IPS DF 6.9 (cell line): ENCODE measurements at regions not wholly inside any gene's neighbourhood (a gene's known extent, or its start where the extent isn't known, plus 50 kb on each side); places are given as distances from the start of the nearest gene placed in this dataset.

Experiments used
- DNase-seq: peaks from one replicate; pipeline ENCODE4 v3.0.0-alpha.2; 2013; ENCODE audit warnings: low read depth, low spot score
- H3K27ac ChIP-seq: one replicate; pipeline ENCODE4 v1.5.1; 2013; ENCODE audit warnings: low read length, control low read depth
- H3K27me3 ChIP-seq: 2 replicates; pipeline ENCODE4 v1.6.1; 2013; ENCODE audit warnings: mild to moderate bottlenecking, low read length; ENCODE audit not compliant: control insufficient read depth, insufficient read depth
- H3K36me3 ChIP-seq: 2 replicates; pipeline ENCODE4 v1.6.1; 2013; ENCODE audit warnings: low read length; ENCODE audit not compliant: control insufficient read depth, insufficient read depth
- H3K4me1 ChIP-seq: 2 replicates; pipeline ENCODE4 v1.6.1; 2013; ENCODE audit warnings: low read length; ENCODE audit not compliant: control insufficient read depth, insufficient read depth
- H3K4me3 ChIP-seq: 2 replicates; pipeline ENCODE4 v1.5.1; 2013; ENCODE audit warnings: mild to moderate bottlenecking, low read length
- H3K9me3 ChIP-seq: 2 replicates; pipeline ENCODE4 v1.6.1; 2013; ENCODE audit warnings: low read length, inconsistent platforms; ENCODE audit not compliant: control insufficient read depth, insufficient read depth
- WGBS: extraction: QIAGEN DNeasy Blood & Tissue Kit; methylation state at CpG from one replicate; pipeline ENCODE4 v1.1.7; 2013; ENCODE audit warnings: mixed read lengths, missing lambda C conversion rate; ENCODE audit not compliant: insufficient read length, insufficient coverage; 5-methylcytosine and 5-hydroxymethylcytosine counted together

DNA sequence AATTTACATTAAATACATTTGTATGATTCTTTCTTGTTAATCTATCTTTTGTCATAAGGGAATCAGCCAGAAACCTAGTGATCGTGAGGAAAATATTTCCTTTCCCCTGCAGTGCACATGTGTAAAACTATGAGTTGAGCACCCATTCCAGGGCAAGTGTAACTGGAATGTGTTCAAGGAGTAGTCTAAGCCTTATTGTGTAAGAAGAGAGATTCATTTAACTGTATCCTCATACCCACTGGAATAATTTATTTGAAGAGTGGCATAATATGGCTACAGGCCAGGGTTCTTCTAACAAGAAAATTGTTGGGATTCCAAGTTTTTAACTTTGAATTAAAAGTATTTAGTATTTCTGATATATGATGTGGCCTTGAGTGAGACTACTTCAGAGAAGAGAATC is 1692.7 kb downstream of the EFNA5 start:
- H3K4me1 ChIP-seq = no peaks in the 10 kb centered on the region
- no peak for DNase-seq
- no peaks in the 10 kb centered on the region for H3K9me3 ChIP-seq
- H3K27ac ChIP-seq = no peak overlapping the region
- H3K36me3 ChIP-seq = no peaks in the 10 kb centered on the region
- no CpG with 5 or more reads among the region's 1 CpG for WGBS
- no peak overlapping the region for H3K4me3 ChIP-seq
- H3K27me3 ChIP-seq = no peaks in the 10 kb centered on the region

DNA sequence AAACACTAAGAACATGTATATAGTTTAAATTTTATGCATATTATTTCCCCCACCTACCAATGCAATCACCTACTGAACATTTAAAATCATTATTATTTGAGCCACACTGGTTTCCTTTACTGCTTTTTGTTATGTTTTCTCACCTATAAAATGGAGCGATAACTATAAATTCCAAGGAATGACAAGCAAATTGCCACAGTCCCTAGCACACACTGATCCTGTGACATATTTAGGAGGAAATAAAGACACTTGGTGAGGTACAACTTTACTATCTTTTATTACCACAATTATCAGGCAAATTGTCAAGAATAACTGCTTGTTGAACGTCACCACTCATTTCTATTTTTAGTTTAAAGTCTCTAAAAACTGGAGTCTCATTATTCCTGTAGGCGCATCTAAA is 1693.6 kb downstream of the EFNA5 start:
- Histone ChIP-seq H3K27me3 (no peaks in the 10 kb centered on the region), H3K4me1 (no peaks in the 10 kb centered on the region), H3K36me3 (no peaks in the 10 kb centered on the region), H3K4me3 (no peak overlapping the region), H3K27ac (no peak overlapping the region), H3K9me3 (no peaks in the 10 kb centered on the region)
- DNase-seq = no peak
- no CpG with 5 or more reads among the region's 3 CpGs for WGBS

DNA sequence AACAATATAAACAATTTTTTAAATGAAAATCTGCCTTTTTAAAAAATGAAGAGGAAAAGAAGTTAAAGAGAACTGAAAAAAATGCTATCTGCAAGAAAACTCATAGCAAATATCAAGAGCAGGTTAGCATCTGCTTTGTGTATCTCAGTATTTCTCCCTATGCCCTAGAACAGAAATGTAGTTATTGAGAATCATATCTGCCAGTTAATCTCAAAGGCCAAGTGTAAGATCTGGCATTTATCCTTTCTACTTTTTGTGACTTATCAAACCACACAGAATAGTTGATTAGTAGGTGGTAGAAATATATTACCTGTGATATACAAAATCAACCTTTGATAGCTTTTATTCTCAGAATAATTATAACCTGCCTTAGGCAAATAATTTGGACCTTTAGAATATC is 1699.8 kb downstream of the EFNA5 start:
- Histone ChIP-seq H3K27me3 (no peaks in the 10 kb centered on the region), H3K27ac (no peak overlapping the region), H3K9me3 (no peaks in the 10 kb centered on the region), H3K4me1 (no peaks in the 10 kb centered on the region), H3K4me3 (no peak overlapping the region), H3K36me3 (no peaks in the 10 kb centered on the region)
- no peak for DNase-seq

DNA sequence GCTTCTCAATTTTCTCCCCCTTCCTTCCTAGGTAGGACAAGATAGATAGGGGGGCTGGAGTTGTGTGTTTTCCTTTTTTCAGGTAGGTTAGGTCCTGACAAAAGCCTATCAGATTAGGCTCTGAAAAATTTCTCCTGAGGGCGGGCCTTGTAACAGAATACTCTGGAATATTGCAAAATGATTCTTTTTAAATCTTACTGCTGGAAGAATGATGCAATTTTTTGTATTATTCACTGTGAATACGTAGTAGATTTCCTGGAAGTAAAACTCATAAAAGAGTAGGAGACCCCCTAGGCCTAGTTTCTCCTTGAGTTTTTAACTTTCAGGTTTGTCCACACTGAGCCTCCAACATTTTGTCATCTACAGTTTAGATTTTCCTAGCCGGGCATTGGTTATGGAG is 1701.8 kb downstream of the EFNA5 start:
- no peak for DNase-seq
- Histone ChIP-seq H3K27ac (no peak overlapping the region), H3K4me3 (no peak overlapping the region), H3K9me3 (no peaks in the 10 kb centered on the region), H3K27me3 (no peaks in the 10 kb centered on the region), H3K4me1 (no peaks in the 10 kb centered on the region), H3K36me3 (no peaks in the 10 kb centered on the region)
- no CpG with 5 or more reads among the region's 3 CpGs for WGBS

DNA sequence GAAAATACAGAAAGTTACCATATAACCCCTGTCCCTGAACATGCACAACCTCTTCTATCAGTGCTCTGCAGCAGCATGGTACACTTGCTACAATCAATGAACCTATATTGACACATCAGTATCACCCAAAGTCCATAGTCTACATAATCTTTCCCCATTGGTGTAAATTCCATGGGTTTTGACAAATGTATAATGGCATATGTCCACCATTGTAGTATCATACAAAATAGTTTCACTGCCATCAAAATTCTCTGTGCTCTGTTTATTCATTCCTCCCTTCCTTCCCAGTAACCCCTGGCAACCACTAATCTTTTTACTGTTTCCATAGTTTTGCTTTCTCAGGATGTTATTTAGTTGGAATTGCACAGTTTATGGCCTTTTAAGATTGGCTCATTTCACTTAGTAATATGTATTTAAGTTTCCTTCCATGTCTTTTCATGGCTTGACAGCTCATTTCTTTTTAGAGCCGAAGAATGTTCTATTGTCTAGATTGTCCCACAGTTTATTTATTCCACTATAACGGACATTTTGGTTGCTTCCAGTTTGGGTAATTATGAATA is 1707.0 kb downstream of the EFNA5 start:
- no CpG with 5 or more reads among the region's 2 CpGs for WGBS
- DNase-seq = no peak
- Histone ChIP-seq H3K36me3 (no peaks in the 10 kb centered on the region), H3K27ac (no peak overlapping the region), H3K9me3 (no peaks in the 10 kb centered on the region), H3K27me3 (no peaks in the 10 kb centered on the region), H3K4me3 (no peak overlapping the region), H3K4me1 (no peaks in the 10 kb centered on the region)

DNA sequence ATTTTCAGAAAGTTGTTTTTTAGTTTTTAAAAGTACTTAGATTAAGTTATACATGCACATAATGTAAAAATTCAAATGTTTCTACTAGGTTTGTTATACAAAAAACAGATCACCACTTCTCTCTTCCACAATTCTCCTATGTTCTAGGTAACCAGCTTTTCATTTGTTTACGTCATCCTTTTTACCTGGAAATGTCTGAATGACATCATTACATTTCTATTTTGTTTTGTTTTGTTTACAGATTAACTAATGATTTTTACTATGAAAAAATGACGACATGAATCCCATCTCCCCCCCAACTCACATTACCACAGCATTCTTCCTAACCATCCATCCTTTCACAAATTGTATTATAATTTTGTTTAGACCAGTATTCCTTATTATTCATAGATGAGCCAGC is 1709.2 kb downstream of the EFNA5 start:
- no peaks in the 10 kb centered on the region for H3K36me3 ChIP-seq
- no peaks in the 10 kb centered on the region for H3K27me3 ChIP-seq
- no peaks in the 10 kb centered on the region for H3K4me1 ChIP-seq
- H3K4me3 ChIP-seq = no peak overlapping the region
- no peak for DNase-seq
- no peak overlapping the region for H3K27ac ChIP-seq
- no peaks in the 10 kb centered on the region for H3K9me3 ChIP-seq
- no CpG with 5 or more reads among the region's 2 CpGs for WGBS

DNA sequence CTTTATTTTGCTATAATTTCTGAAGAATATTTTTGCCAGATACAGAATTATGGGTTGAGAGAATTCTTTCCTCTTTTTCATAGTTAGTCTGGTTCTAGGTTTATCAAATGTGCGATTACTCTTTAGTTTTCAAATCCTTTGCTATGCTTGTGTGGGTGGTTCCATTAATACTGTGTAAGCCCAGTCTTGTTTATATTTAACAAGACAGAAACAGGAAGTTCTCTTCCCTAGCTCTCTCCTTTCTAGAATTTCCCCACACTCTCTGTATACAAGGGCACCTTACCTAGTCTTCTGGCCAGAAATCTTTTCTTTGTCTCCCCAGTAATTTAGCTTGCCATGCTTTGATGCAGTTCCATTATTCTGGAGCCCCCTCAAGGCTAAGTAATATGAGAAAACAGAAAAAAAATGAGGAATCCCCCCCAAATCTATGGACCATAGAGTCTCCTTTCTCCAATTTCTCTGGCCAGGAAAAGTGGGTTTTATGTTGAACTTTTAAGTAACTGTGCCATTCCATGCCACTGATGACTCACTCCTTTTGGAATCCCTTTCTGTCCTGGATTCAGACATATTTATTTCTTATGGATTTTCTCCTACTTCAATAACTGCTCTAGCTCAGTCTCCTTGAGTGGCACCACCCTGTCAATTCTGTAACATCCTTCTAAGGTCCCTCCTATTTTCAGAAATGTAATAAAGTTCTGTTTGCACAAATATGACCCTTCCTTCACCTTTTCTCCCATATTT is 1714.1 kb downstream of the EFNA5 start:
- Histone ChIP-seq H3K27me3 (no peaks in the 10 kb centered on the region), H3K9me3 (no peaks in the 10 kb centered on the region), H3K27ac (no peak overlapping the region), H3K4me1 (no peaks in the 10 kb centered on the region), H3K36me3 (no peaks in the 10 kb centered on the region), H3K4me3 (no peak overlapping the region)
- no peak for DNase-seq
- no CpG with 5 or more reads among the region's 1 CpG for WGBS

DNA sequence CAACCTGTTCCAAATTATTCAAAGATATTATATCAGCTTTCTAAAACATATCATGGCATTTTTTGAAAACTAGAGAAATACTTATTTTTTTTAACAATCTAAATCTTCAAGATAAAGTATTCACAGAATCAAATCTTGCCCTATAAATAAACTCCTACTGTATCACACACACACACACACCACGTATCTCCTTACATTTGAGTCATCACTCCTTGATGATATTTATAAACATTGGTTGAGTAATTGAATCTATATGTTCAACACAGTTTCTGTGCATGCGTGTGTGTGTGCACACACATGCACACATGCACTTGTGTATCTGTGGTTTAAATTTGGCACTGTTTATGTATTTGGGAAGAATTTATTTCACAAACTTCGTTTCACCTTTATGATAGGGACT is 1716.4 kb downstream of the EFNA5 start:
- no peaks in the 10 kb centered on the region for H3K27me3 ChIP-seq
- no peak for DNase-seq
- no peak overlapping the region for H3K27ac ChIP-seq
- H3K4me3 ChIP-seq = no peak overlapping the region
- H3K36me3 ChIP-seq = no peaks in the 10 kb centered on the region
- no peaks in the 10 kb centered on the region for H3K9me3 ChIP-seq
- H3K4me1 ChIP-seq = no peaks in the 10 kb centered on the region
- WGBS = 100% methylated on average over 1 of the region's 3 CpGs

DNA sequence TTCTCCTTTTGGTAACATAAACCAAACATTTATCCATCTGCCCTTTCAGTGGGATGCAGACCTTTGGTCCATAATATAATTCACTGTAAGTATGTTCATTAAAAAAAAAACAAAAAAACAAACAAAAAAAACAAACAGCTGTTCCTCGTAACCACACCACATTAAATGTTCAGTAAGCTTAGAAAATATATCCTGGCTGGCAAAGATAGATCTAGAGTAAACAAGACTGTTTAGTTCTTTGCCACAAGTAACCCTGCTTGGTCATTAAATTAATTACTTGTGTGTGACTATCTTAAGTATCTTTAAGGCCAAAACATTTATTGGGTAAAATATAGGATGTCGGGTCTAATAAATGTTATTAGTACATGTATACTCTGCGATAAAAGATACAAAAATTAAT is 1717.1 kb downstream of the EFNA5 start:
- Histone ChIP-seq H3K4me1 (no peaks in the 10 kb centered on the region), H3K9me3 (no peaks in the 10 kb centered on the region), H3K27me3 (no peaks in the 10 kb centered on the region), H3K27ac (no peak overlapping the region), H3K4me3 (no peak overlapping the region), H3K36me3 (no peaks in the 10 kb centered on the region)
- no CpG with 5 or more reads among the region's 3 CpGs for WGBS
- DNase-seq = no peak

DNA sequence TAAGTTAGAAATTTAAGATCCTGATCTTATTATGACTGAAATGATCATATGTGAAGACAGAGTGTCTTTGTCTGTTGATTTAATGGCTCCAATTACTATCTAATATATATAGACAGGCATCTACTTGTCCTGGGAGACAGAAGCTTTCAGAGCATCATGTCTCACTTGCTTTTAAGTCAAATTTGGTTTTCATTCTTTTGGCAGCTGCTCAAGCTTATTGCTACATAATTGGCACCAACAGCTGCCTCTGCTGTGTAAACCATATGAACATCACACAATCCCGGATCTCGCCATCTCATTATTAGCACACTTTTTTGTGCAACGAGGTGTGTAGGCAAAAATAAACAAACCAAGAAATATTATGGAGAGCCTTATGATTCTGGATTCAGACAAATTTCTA is 1717.9 kb downstream of the EFNA5 start:
- Histone ChIP-seq H3K36me3 (no peaks in the 10 kb centered on the region), H3K4me3 (no peak overlapping the region), H3K4me1 (no peaks in the 10 kb centered on the region), H3K27me3 (no peaks in the 10 kb centered on the region), H3K27ac (no peak overlapping the region), H3K9me3 (no peaks in the 10 kb centered on the region)
- no peak for DNase-seq
- no CpG with 5 or more reads among the region's 3 CpGs for WGBS

DNA sequence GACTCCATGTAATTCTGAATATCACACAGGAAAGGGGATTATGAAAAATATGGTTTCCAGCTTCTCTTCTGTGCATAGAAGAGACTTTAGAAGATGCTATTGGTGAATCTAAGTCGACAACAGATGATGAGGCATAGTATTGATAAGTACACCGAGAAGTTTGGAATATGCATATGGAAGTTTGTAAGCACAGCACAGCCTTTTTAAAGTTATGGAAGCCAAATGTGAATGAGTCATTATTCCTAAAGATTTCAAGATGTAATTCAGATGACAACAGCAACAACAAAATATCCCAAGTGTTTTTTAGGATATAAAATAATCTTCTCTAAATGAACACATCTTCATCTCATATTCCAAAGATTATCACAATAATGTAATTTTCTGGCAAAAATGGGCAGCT is 1723.3 kb downstream of the EFNA5 start:
- WGBS = no CpG with 5 or more reads among the region's 2 CpGs
- H3K9me3 ChIP-seq = no peaks in the 10 kb centered on the region
- no peak overlapping the region for H3K4me3 ChIP-seq
- H3K27ac ChIP-seq = no peak overlapping the region
- H3K36me3 ChIP-seq = no peaks in the 10 kb centered on the region
- DNase-seq = no peak
- H3K4me1 ChIP-seq = no peaks in the 10 kb centered on the region
- H3K27me3 ChIP-seq = no peaks in the 10 kb centered on the region
